Muscle layer of colon (tissue), 2 donors: ENCODE measurements at regions not wholly inside any gene's neighbourhood (a gene's known extent, or its start where the extent isn't known, plus 50 kb on each side); places are given as distances from the start of the nearest gene placed in this dataset.

Experiments used
- H3K27ac ChIP-seq: one replicate; pipeline ENCODE4 v1.7.0; 2013; ENCODE audit warnings: low read depth, mild to moderate bottlenecking, low read length, moderate library complexity
- H3K27me3 ChIP-seq, 2 donors: one replicate each; pipeline ENCODE4 v1.7.0; 2013; ENCODE audit warnings: low read length in 2 of 2, mild to moderate bottlenecking in 2 of 2; ENCODE audit not compliant: insufficient read depth in 2 of 2, control insufficient read depth in 1 of 2
- H3K36me3 ChIP-seq: one replicate; pipeline ENCODE4 v1.7.0; 2013; ENCODE audit warnings: mild to moderate bottlenecking, low read length; ENCODE audit not compliant: insufficient read depth
- H3K4me1 ChIP-seq: one replicate; pipeline ENCODE4 v1.7.0; 2013; ENCODE audit warnings: mild to moderate bottlenecking, low read length; ENCODE audit not compliant: insufficient read depth
- H3K4me3 ChIP-seq, 2 donors: one replicate each; pipeline ENCODE4 v1.7.0; 2013; ENCODE audit warnings: low read length in 2 of 2, low read depth in 1 of 2, mild to moderate bottlenecking in 1 of 2, moderate library complexity in 1 of 2
- H3K9ac ChIP-seq: one replicate; pipeline ENCODE4 v1.7.0; 2013; ENCODE audit warnings: low read length
- H3K9me3 ChIP-seq: one replicate; pipeline ENCODE4 v1.7.0; 2013; ENCODE audit warnings: mild to moderate bottlenecking, low read length
- donor health status: abdominal sarcoma.
- donor health status: Adenocarcinoma of cecum.

DNA sequence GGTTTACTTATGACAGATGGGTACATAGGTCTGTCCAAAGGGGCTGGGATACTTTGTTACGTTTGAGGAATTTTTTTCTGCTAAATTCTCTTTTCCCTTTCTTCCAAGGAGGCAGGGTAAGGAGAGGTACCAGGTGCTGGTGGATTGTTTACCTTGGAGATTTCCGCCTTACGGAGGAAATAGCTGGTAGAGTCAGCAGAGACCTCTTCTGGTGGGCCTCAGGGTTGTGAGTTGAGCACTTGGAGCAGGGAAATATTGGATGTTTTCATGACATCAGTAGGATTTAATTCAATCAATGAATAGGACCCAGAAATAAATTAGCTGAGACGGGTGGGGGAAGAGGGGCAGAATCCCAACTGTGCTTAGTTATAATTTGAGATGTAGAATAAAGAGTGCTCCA is 60.0 kb upstream of the TAF11L2 start:
- H3K27ac ChIP-seq = no peak overlapping the region
- H3K4me1 ChIP-seq = peaks cover 7% of the 10 kb centered on the region
- H3K27me3 ChIP-seq = no peaks in the 10 kb centered on the region
- H3K36me3 ChIP-seq = no peaks in the 10 kb centered on the region
- no peak overlapping the region for H3K4me3 ChIP-seq
- H3K9me3 ChIP-seq = no peaks in the 10 kb centered on the region
- H3K9ac ChIP-seq = no peak overlapping the region

DNA sequence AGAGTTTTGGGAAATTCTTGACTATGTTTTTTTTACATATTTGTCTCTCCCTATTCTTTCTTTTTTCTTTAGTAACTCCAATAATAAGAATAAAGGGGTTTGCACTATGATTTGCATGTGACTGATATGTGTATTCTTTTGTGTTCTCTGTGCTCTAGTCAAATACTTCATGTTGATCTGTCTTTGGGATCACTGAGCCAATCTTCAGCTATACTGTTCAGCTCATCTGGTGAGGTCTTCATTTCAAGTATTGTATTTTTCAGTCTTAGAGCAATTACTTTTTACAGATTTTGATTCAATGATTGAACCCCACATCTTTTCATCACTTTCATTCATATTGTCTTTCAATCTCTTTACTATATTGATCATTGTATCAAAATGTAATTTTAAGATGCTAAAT is 58.1 kb upstream of the TAF11L2 start:
- Histone ChIP-seq H3K4me3 (no peak overlapping the region), H3K9ac (no peak overlapping the region), H3K27me3 (no peaks in the 10 kb centered on the region), H3K36me3 (no peaks in the 10 kb centered on the region), H3K27ac (no peak overlapping the region), H3K9me3 (no peaks in the 10 kb centered on the region), H3K4me1 (peaks cover 7% of the 10 kb centered on the region)

DNA sequence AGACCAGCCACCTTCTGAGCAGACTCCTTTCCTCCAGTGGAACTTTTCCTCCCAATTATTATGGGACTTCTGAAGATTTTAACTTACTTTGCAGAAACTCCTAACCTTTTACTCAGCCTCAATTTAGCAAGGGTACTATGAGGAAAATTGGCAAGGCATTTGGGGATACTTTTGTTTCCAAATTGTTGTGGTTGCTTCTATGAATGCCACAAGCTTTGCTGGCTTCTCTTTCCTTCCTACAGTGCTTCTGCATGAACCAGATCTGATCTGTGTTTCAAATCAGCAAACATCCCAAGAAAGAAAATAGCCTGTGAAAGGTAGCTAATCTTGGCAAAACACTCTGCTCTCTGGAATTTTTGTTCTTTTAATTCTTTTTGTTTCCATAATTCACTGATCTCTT is 57.3 kb upstream of the TAF11L2 start:
- no peak overlapping the region for H3K4me3 ChIP-seq
- no peaks in the 10 kb centered on the region for H3K27me3 ChIP-seq
- no peaks in the 10 kb centered on the region for H3K36me3 ChIP-seq
- no peak overlapping the region for H3K27ac ChIP-seq
- H3K4me1 ChIP-seq = peaks cover 7% of the 10 kb centered on the region
- H3K9ac ChIP-seq = no peak overlapping the region
- H3K9me3 ChIP-seq = no peaks in the 10 kb centered on the region

DNA sequence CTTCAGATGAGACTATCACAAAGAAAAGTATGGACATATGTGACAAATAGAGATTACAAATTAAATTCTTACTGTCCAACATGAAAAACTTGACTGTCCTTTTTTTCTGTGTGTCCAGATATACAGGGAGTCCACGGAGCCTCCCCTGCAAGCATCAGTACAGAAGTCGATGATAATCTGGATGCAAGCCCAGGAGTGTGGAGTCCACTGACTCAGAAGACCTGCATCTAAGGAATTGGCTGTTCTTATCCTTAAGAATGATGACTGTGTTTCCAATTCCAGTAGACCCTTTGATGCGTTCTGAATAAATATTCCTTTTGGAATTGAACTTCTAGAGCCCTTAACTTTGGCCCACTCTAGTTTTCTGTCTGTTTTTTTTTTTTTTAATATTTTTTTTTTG is 56.7 kb upstream of the TAF11L2 start:
- Histone ChIP-seq H3K27ac (no peak overlapping the region), H3K9ac (no peak overlapping the region), H3K4me3 (no peak overlapping the region)

DNA sequence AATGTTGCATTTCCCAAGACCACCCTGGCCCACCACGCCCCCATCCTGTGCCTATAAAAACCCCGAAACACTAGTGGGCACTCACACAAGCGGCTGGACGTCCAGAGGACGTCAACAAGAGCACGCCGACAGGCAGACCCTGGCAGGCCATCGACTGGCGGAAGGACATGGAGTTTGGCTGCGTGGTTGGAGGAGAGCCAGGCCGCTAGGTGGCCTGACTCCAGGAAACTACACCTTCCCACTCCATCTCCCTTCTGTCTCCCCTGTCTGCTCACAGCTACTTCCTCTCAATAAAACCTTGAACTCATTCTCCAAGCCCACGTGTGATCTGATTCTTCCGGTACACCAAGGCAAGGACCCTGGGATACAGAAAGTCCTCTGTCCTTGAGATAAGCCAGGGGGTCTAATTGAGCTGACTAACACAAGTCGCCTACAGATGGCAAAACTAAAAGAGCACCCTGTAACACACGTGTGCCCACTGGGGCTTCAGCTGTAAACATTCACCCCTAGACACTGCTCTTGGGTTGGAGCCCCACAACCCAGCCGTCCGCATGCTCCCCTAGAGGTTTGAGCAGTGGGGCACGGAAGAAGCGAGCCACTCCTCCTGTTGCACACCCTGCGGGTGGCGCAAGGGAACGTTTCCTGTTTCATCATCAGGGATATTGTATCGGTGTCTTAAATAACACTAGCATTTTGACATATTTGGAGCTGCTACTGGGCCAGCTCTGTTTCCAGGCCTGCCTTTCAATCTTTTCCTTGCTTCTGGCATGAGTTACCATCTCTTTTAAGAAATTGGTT is 54.5 kb upstream of the TAF11L2 start:
- H3K4me3 ChIP-seq = no peak overlapping the region
- H3K36me3 ChIP-seq = no peaks in the 10 kb centered on the region
- no peaks in the 10 kb centered on the region for H3K9me3 ChIP-seq
- no peak overlapping the region for H3K27ac ChIP-seq
- no peaks in the 10 kb centered on the region for H3K4me1 ChIP-seq
- H3K9ac ChIP-seq = no peak overlapping the region
- H3K27me3 ChIP-seq = no peaks in the 10 kb centered on the region

More for the DNA sequence above, 56.7 kb upstream of the TAF11L2 start:
- H3K9me3 ChIP-seq = no peaks in the 10 kb centered on the region
- H3K36me3 ChIP-seq = no peaks in the 10 kb centered on the region
- peaks cover 1% of the 10 kb centered on the region for H3K4me1 ChIP-seq
- H3K27me3 ChIP-seq = no peaks in the 10 kb centered on the region

DNA sequence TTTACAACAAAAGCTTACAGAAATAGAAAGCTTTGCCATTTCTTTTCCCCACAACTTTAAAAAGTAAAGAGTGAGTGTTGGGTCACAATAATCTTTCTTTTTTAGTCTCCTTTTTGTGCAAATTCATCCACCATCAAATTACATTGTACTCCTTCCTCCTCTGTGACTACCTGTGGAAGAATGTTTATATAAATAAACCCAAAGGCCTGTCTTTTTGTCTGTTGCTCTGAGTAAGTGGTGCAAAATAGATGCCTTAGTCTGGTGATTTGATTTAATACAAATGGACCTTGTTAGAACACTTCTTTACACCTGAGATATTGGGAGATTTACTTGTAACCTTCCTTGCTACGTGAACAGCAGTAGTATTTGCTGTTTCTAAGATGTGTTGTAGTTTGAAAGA is 53.5 kb upstream of the TAF11L2 start:
- Histone ChIP-seq H3K27me3 (no peaks in the 10 kb centered on the region), H3K4me3 (no peak overlapping the region), H3K27ac (no peak overlapping the region), H3K4me1 (no peaks in the 10 kb centered on the region), H3K9me3 (no peaks in the 10 kb centered on the region), H3K9ac (no peak overlapping the region), H3K36me3 (no peaks in the 10 kb centered on the region)

DNA sequence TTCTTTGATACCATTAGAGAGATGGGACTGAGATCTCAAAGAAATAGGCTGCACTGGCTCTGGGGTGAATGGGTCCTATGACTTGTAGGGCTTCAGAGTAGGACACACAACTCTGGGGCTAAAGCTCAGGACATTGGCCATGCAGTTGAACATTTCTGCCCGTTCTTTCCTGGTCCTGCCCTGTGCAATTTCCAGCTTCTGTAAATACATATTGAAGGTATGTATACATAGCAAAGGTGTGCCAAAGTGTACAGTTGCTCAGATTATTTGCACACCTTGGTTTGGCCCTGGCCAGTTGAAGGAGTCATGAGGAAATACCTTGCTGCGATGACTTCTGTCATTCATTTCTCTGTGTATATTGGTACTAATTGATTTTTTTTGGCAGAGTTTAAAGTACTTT is 52.8 kb upstream of the TAF11L2 start:
- H3K9me3 ChIP-seq = no peaks in the 10 kb centered on the region
- no peak overlapping the region for H3K4me3 ChIP-seq
- H3K27me3 ChIP-seq = no peaks in the 10 kb centered on the region
- H3K4me1 ChIP-seq = no peaks in the 10 kb centered on the region
- no peak overlapping the region for H3K9ac ChIP-seq
- no peaks in the 10 kb centered on the region for H3K36me3 ChIP-seq
- no peak overlapping the region for H3K27ac ChIP-seq
